T-helper 2 cell treated with Interferon-gamma antibody and Interleukin-4, amounts not matched to agents 5 μg/mL and 100 μg/mL, for 36 hours (primary cell): ENCODE measurements at regions not wholly inside any gene's neighbourhood (a gene's known extent, or its start where the extent isn't known, plus 50 kb on each side); places are given as distances from the start of the nearest gene placed in this dataset.
"Not testable (repeated sequence)": the region's sequence is repeated elsewhere in the genome, so short reads cannot be mapped to it uniquely, and the experiment has no call there.

Experiments used
- DNase-seq: peaks from one replicate; pipeline ENCODE4 v3.0.0; 2021; ENCODE audit warnings: low spot score
- H3K27ac Mint-ChIP-seq: one replicate; pipeline ENCODE4 v1.8.0; 2021; ENCODE audit warnings: mild to moderate bottlenecking, mixed read lengths
- H3K27me3 Mint-ChIP-seq: one replicate; pipeline ENCODE4 v1.8.0; 2021; ENCODE audit warnings: low read depth, mixed read lengths
- H3K36me3 Mint-ChIP-seq: one replicate; pipeline ENCODE4 v1.8.0; 2021; ENCODE audit warnings: low read depth, mixed read lengths
- H3K4me1 Mint-ChIP-seq: one replicate; pipeline ENCODE4 v1.8.0; 2021; ENCODE audit warnings: low read depth, mixed read lengths
- H3K4me3 Mint-ChIP-seq: one replicate; pipeline ENCODE4 v1.8.0; 2022; ENCODE audit warnings: mild to moderate bottlenecking, moderate library complexity, mixed read lengths
- H3K9me3 Mint-ChIP-seq: one replicate; pipeline ENCODE4 v1.8.0; 2021; ENCODE audit warnings: mixed read lengths

DNA sequence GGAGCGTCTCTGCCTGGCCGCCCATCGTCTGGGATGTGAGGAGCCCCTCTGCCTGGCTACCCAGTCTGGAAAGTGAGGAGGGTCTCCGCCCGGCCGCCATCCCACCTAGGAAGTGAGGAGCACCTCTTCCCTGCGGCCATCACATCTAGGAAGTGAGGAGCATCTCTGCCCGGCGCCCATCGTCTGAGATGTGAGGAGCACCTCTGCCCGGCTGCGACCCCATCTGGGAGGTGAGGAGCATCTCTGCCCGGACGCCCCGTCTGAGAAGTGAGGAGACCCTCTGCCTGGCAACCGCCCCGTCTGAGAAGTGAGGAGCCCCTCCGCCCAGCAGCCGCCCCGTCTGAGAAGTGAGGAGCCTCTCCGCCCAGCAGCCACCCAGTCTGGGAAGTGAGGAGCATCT lies 84.5 kb downstream of the IDS start:
- DNase-seq, H3K27ac Mint-ChIP-seq, H3K9me3 Mint-ChIP-seq, H3K4me3 Mint-ChIP-seq, H3K36me3 Mint-ChIP-seq, H3K27me3 Mint-ChIP-seq, H3K4me1 Mint-ChIP-seq: not testable (repeated sequence)

- no peaks in the 10 kb centered on the region for H3K4me1 Mint-ChIP-seq
- H3K36me3 Mint-ChIP-seq = no peaks in the 10 kb centered on the region
- no peak overlapping the region for H3K27ac Mint-ChIP-seq
- H3K9me3 Mint-ChIP-seq = no peaks in the 10 kb centered on the region
- no peak for DNase-seq
- H3K27me3 Mint-ChIP-seq = no peaks in the 10 kb centered on the region
- H3K4me3 Mint-ChIP-seq = no peak overlapping the region
Measured at GRCh38 chrX:149398027-149398426, 107.1 kb downstream of the IDS start.

DNA sequence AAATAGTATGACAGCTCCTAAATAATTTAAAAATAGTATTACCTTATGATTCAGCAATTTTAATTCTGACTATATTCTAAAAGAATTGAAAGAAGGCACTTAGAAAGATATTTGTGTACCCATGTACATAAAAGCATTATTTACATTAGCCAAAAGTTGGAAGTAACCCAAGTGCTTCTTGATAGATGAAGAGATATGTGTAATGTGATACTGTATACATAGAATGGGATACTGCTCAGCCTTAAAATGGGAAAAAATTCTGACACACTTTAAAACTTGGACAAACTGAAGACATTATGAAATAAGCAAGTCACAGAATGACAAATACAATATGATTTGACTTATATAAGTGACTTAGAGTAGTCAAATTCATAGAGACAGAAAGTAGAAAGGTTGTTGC lies 112.2 kb downstream of the IDS start:
- Mint-ChIP-seq H3K9me3 (no peaks in the 10 kb centered on the region), H3K27me3 (no peaks in the 10 kb centered on the region), H3K36me3 (no peaks in the 10 kb centered on the region), H3K27ac (no peak overlapping the region), H3K4me3 (no peak overlapping the region), H3K4me1 (no peaks in the 10 kb centered on the region)
- no peak for DNase-seq

DNA sequence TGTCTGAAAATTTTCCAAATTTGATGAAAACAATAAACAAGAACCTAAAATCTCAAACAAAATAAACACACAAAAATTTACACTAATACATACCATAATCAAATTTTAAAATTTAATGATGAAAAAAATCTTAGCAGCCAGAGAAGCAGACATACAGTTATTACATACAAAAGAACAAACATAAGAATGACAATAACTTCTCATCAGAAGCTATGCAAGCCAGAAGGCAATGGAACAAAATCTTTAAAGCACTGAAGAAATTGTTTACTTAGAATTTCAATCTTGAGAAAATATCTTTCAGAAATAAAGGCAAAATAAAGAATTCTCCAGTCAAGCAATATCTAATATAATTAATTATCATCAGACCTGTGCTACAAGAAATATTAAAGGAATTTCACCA lies 121.3 kb downstream of the IDS start:
- no peaks in the 10 kb centered on the region for H3K9me3 Mint-ChIP-seq
- H3K4me1 Mint-ChIP-seq = no peaks in the 10 kb centered on the region
- no peak for DNase-seq
- no peaks in the 10 kb centered on the region for H3K27me3 Mint-ChIP-seq
- no peak overlapping the region for H3K27ac Mint-ChIP-seq
- no peaks in the 10 kb centered on the region for H3K36me3 Mint-ChIP-seq
- H3K4me3 Mint-ChIP-seq = no peak overlapping the region

- Mint-ChIP-seq H3K27me3 (no peaks in the 10 kb centered on the region), H3K36me3 (no peaks in the 10 kb centered on the region), H3K27ac (no peak overlapping the region), H3K9me3 (no peaks in the 10 kb centered on the region), H3K4me1 (no peaks in the 10 kb centered on the region), H3K4me3 (no peak overlapping the region)
- no peak for DNase-seq
Measured at GRCh38 chrX:149374751-149375150, 130.4 kb downstream of the IDS start.

- Mint-ChIP-seq H3K27ac (no peak overlapping the region), H3K4me1 (no peaks in the 10 kb centered on the region), H3K27me3 (no peaks in the 10 kb centered on the region), H3K36me3 (no peaks in the 10 kb centered on the region), H3K9me3 (no peaks in the 10 kb centered on the region), H3K4me3 (no peak overlapping the region)
- DNase-seq = no peak
Measured at GRCh38 chrX:149372866-149373265, 132.2 kb downstream of the IDS start.

DNA sequence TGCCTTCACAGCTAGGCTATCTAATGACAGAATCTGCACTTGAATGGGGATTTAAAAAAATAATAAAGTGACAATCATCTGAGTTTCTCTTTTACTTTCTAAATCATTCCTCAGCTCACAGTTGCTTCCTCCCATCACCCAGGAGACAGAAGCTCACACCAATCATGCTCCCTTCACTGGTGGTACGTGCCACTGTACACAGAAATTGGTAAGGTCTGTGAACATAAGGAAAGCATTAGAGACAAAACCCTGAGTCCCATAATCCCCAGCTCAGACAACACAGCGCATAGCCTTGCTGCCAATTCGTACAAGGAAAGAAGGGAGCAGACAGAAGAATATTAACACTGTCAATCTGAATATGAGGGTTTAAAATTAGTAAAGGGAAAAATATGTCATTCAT lies 133.1 kb downstream of the IDS start:
- no peak overlapping the region for H3K27ac Mint-ChIP-seq
- H3K4me3 Mint-ChIP-seq = no peak overlapping the region
- no peak for DNase-seq
- no peaks in the 10 kb centered on the region for H3K27me3 Mint-ChIP-seq
- H3K9me3 Mint-ChIP-seq = no peaks in the 10 kb centered on the region
- H3K36me3 Mint-ChIP-seq = no peaks in the 10 kb centered on the region
- H3K4me1 Mint-ChIP-seq = no peaks in the 10 kb centered on the region

DNA sequence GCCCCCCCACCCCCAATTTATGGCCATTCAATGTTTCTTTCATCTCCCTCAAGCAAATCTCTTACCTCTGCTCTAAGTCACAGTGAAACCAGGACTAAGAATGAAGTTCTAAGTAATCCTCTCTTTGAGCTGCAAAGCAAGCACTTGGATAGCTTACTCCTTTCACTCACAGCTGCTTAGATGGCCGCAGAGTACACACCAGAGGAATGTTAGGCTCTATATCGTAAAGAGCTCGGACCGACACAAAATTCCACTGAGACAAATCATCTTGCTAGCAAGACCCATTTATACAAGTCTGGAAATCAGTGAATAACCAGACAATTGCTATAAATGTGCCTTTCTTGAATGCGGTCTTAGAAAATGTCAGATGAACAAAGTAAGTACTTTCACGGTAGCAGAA lies 135.0 kb downstream of the IDS start:
- DNase-seq = no peak
- H3K27me3 Mint-ChIP-seq = no peaks in the 10 kb centered on the region
- no peak overlapping the region for H3K4me3 Mint-ChIP-seq
- H3K9me3 Mint-ChIP-seq = no peaks in the 10 kb centered on the region
- H3K36me3 Mint-ChIP-seq = no peaks in the 10 kb centered on the region
- no peaks in the 10 kb centered on the region for H3K4me1 Mint-ChIP-seq
- no peak overlapping the region for H3K27ac Mint-ChIP-seq

GRCh38 chrX:149365552-149365951 lies 139.6 kb downstream of the IDS start:
- no peak for DNase-seq
- no peaks in the 10 kb centered on the region for H3K9me3 Mint-ChIP-seq
- no peaks in the 10 kb centered on the region for H3K36me3 Mint-ChIP-seq
- H3K4me3 Mint-ChIP-seq = no peak overlapping the region
- H3K27ac Mint-ChIP-seq = no peak overlapping the region
- H3K27me3 Mint-ChIP-seq = no peaks in the 10 kb centered on the region
- H3K4me1 Mint-ChIP-seq = no peaks in the 10 kb centered on the region

- H3K4me1 Mint-ChIP-seq = no peaks in the 10 kb centered on the region
- no peaks in the 10 kb centered on the region for H3K27me3 Mint-ChIP-seq
- no peak overlapping the region for H3K27ac Mint-ChIP-seq
- H3K4me3 Mint-ChIP-seq = no peak overlapping the region
- no peaks in the 10 kb centered on the region for H3K9me3 Mint-ChIP-seq
- no peaks in the 10 kb centered on the region for H3K36me3 Mint-ChIP-seq
- DNase-seq = no peak
Measured at GRCh38 chrX:149365061-149365460, 140.0 kb downstream of the IDS start.

GRCh38 chrX:149363965-149364364 lies 141.1 kb downstream of the IDS start:
- H3K4me3 Mint-ChIP-seq = no peak overlapping the region
- H3K27ac Mint-ChIP-seq = no peak overlapping the region
- no peaks in the 10 kb centered on the region for H3K4me1 Mint-ChIP-seq
- no peaks in the 10 kb centered on the region for H3K36me3 Mint-ChIP-seq
- no peaks in the 10 kb centered on the region for H3K9me3 Mint-ChIP-seq
- no peak for DNase-seq
- no peaks in the 10 kb centered on the region for H3K27me3 Mint-ChIP-seq

DNA sequence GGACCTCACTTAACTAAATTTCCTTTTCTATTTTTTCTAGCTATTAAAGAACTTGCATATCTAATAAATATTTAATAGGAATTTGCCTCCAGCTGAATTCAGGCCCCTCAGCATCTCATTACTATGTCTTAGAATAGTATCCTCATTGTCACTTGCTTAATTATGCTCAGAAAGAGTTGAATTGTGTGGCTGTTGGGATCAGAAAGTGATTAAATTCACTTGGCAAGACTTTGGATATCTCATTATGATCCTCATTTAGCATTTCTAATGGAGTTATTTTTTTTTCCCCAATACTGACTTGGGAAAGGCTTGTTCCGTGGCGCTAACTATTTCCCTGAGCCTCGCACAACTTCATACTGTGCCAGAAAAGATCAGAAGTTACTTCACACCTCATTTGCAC lies 158.8 kb downstream of the IDS start:
- no peaks in the 10 kb centered on the region for H3K9me3 Mint-ChIP-seq
- H3K4me3 Mint-ChIP-seq = no peak overlapping the region
- no peaks in the 10 kb centered on the region for H3K4me1 Mint-ChIP-seq
- no peak overlapping the region for H3K27ac Mint-ChIP-seq
- H3K36me3 Mint-ChIP-seq = no peaks in the 10 kb centered on the region
- DNase-seq = no peak
- H3K27me3 Mint-ChIP-seq = no peaks in the 10 kb centered on the region

GRCh38 chrX:149322316-149322715 lies 182.8 kb downstream of the IDS start:
- Mint-ChIP-seq H3K9me3 (no peaks in the 10 kb centered on the region), H3K36me3 (no peaks in the 10 kb centered on the region), H3K4me3 (no peak overlapping the region), H3K4me1 (no peaks in the 10 kb centered on the region), H3K27ac (no peak overlapping the region), H3K27me3 (no peaks in the 10 kb centered on the region)
- DNase-seq = no peak

DNA sequence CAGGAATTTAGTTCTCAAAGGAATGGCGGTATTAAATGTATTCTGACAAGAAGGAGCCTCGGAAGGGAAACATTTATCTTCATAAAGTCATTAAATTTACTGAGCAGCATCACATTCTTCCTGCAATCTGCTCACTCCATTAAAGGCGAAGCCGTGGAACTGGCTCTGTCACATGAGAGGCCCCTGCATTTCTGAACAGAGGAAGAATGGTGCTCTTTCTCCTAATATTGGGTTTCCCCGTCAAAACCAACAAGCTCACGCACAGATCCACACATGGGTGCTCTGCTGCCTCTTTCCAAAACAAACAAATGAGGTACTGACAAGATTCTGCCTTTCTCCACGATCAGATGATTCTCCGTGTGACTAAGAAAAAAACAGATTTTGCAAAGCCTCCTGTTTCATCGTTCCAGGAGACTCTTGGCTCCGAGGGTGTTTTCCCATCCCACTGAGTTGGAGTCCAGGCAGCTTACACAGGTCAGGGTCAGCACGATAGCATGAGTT lies 191.2 kb downstream of the IDS start:
- H3K4me3 Mint-ChIP-seq = no peak overlapping the region
- H3K36me3 Mint-ChIP-seq = no peaks in the 10 kb centered on the region
- DNase-seq = no peak

GRCh38 chrX:149312988-149313387 lies 192.1 kb downstream of the IDS start:
- Mint-ChIP-seq H3K27ac (no peak overlapping the region), H3K9me3 (no peaks in the 10 kb centered on the region)
- DNase-seq = no peak

More for the DNA sequence above, 191.2 kb downstream of the IDS start:
- Mint-ChIP-seq H3K27me3 (no peaks in the 10 kb centered on the region), H3K9me3 (no peaks in the 10 kb centered on the region), H3K4me1 (no peaks in the 10 kb centered on the region), H3K27ac (no peak overlapping the region)

More at GRCh38 chrX:149312988-149313387, 192.1 kb downstream of the IDS start:
- Mint-ChIP-seq H3K4me1 (no peaks in the 10 kb centered on the region), H3K36me3 (no peaks in the 10 kb centered on the region), H3K4me3 (no peak overlapping the region), H3K27me3 (no peaks in the 10 kb centered on the region)
